ENCODE measurements at regions not wholly inside any gene's neighbourhood (a gene's known extent, or its start where the extent isn't known, plus 50 kb on each side); places are given as distances from the start of the nearest gene placed in this dataset.

- intact Hi-C loops (cut with DNase I): no loop called here
- Histone ChIP-seq H3K27me3 (no peaks in the 10 kb centered on the region), H3K27ac (no peak overlapping the region), H3K36me3 (no peaks in the 10 kb centered on the region), H3K9me3 (no peaks in the 10 kb centered on the region), H3K4me1 (ENCODE audit: insufficient read depth) (no peaks in the 10 kb centered on the region), H3K4me3 (no peak overlapping the region)
- 65 to 70% (median 66%) methylated on average over 6 of the region's 6 CpGs for WGBS, 3 donors
- no peak for DNase-seq
- TF ChIP-seq, protein P1, sequence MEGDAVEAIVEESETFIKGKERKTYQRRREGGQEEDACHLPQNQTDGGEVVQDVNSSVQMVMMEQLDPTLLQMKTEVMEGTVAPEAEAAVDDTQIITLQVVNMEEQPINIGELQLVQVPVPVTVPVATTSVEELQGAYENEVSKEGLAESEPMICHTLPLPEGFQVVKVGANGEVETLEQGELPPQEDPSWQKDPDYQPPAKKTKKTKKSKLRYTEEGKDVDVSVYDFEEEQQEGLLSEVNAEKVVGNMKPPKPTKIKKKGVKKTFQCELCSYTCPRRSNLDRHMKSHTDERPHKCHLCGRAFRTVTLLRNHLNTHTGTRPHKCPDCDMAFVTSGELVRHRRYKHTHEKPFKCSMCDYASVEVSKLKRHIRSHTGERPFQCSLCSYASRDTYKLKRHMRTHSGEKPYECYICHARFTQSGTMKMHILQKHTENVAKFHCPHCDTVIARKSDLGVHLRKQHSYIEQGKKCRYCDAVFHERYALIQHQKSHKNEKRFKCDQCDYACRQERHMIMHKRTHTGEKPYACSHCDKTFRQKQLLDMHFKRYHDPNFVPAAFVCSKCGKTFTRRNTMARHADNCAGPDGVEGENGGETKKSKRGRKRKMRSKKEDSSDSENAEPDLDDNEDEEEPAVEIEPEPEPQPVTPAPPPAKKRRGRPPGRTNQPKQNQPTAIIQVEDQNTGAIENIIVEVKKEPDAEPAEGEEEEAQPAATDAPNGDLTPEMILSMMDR (IDR thresholded peaks at IDR 0.05): no peak
- no peak for TF ChIP-seq EP300 (IDR thresholded peaks at IDR 0.05)
- TF ChIP-seq POLR2A (IDR thresholded peaks at IDR 0.05): no peak
These were observed 1745.3 kb downstream of the MRPL39 start for GRCh38 chr21:23861911-23862504.

GRCh38 chr21:23858878-23859277 lies 1748.4 kb downstream of the MRPL39 start:
- H3K27ac ChIP-seq: no peak overlapping the region
- intact Hi-C loops (cut with DNase I): no loop called here
- no peaks in the 10 kb centered on the region for H3K9me3 ChIP-seq
- H3K27me3 ChIP-seq: no peaks in the 10 kb centered on the region
- WGBS, 3 donors: 59 to 77% (median 75%) methylated on average over 2 of the region's 2 CpGs
- H3K36me3 ChIP-seq: no peaks in the 10 kb centered on the region
- no peaks in the 10 kb centered on the region for H3K4me1 ChIP-seq (ENCODE audit: insufficient read depth)
- no peak for DNase-seq
- no peak overlapping the region for H3K4me3 ChIP-seq
- TF ChIP-seq POLR2A (IDR thresholded peaks at IDR 0.05) (no peak), EP300 (IDR thresholded peaks at IDR 0.05) (no peak)
- TF ChIP-seq, protein P1 (IDR thresholded peaks at IDR 0.05): no peak

- WGBS, 3 donors: 6 to 18% (median 15%) methylated on average over 1 of the region's 1 CpG
- H3K36me3 ChIP-seq: no peaks in the 10 kb centered on the region
- H3K27me3 ChIP-seq: no peaks in the 10 kb centered on the region
- H3K4me1 ChIP-seq (ENCODE audit: insufficient read depth): no peaks in the 10 kb centered on the region
- no peak overlapping the region for H3K27ac ChIP-seq
- intact Hi-C loops (cut with DNase I): no loop called here
- DNase-seq: no peak
- H3K4me3 ChIP-seq: no peak overlapping the region
- no peaks in the 10 kb centered on the region for H3K9me3 ChIP-seq
- TF ChIP-seq, protein P1 (IDR thresholded peaks at IDR 0.05): no peak
- no peak for TF ChIP-seq EP300 (IDR thresholded peaks at IDR 0.05)
- no peak for TF ChIP-seq POLR2A (IDR thresholded peaks at IDR 0.05)
These were observed 1753.4 kb downstream of the MRPL39 start for GRCh38 chr21:23853796-23854379.

DNA sequence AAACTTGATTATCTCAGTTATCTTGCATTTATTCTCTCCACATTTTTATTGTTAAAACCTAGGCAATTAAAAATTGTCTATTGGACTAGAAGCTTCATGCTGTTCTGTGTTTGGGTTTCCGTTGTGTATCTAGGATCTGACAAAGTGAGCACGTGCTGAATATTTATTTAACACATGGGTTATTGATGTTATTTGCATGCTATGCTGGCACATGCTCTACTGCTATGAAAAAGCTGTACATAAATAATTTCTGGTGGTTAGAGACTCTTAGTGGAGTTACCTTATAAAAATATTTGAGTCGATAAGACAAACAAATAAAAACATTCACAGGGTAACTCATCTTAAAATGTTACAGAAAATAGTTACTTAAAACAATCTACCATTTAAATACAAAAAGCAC lies 1769.7 kb downstream of the MRPL39 start:
- no peak for DNase-seq
- Histone ChIP-seq H3K4me3 (no peak overlapping the region), H3K9me3 (no peaks in the 10 kb centered on the region), H3K4me1 (ENCODE audit: insufficient read depth) (no peaks in the 10 kb centered on the region), H3K27me3 (no peaks in the 10 kb centered on the region), H3K27ac (no peak overlapping the region), H3K36me3 (no peaks in the 10 kb centered on the region)
- intact Hi-C loops (cut with DNase I): no loop called here
- TF ChIP-seq, protein P1 (IDR thresholded peaks at IDR 0.05): no peak
- TF ChIP-seq POLR2A (IDR thresholded peaks at IDR 0.05) (no peak), EP300 (IDR thresholded peaks at IDR 0.05) (no peak)
- 5 to 25% (median 5%) methylated on average over 3 of the region's 3 CpGs for WGBS, 3 donors
